RWPE1 (cell line): ENCODE measurements at regions not wholly inside any gene's neighbourhood (a gene's known extent, or its start where the extent isn't known, plus 50 kb on each side); places are given as distances from the start of the nearest gene placed in this dataset.

ENCODE experiments used
- CTCF ChIA-PET: fragments of 350-600 bp; sonication (Branson Sonifier 250); formaldehyde crosslinking; extraction: SDS; loops from one replicate; lab custom pipeline; 2021; lab: Yijun Ruan, JAX
- POLR2A ChIA-PET: fragments of 400-600 bp; formaldehyde crosslinking; extraction: SDS; loops from one replicate; lab custom pipeline; 2020; ENCODE audit warnings: antibody characterized with exemption; ENCODE audit not compliant: low non-redundant PET; lab: Yijun Ruan, JAX
- DNase-seq: peaks from one replicate; pipeline ENCODE4 v3.0.0; 2012; ENCODE audit warnings: low spot score
- H3K27ac ChIP-seq: fragments of 450-650 bp; 2 replicates; pipeline ENCODE4 v1.5.1; 2017
- TF ChIP-seq, protein P1 (sequence below): fragments of 450-650 bp; conservative IDR thresholded peaks from 2 replicates; pipeline ENCODE4 v1.5.1; 2017; ENCODE audit warnings: low read depth, mild to moderate bottlenecking

DNA sequence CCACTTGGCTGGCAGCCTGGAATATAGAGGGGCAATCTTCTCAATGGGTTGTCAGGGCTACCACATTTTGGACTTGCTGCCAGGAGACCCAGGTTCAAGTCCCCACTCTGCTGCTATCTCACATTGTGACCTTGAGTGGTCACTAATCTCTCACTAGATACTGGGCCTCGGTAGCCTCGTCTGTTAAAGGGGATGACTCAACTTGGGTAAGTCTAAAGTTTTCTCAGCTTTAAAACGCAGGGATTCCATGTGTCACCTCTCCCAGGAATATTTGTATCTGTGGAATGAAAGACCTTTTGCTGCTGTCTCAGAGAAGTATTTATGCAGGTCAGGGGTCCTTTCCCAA is 86.3 kb downstream of the SEMA4F start:
- ChIA-PET CTCF (interaction anchor here (0.5 to 1.1 kb wide), 3 partner anchors 9 to 15 kb away, joined by 4 to 5 read pairs (median 4); no protein-coding TSS in a partner anchor), POLR2A (no interaction called here)
- H3K27ac ChIP-seq = peak overlapping the region; percentile 99
- no peak for DNase-seq
- TF ChIP-seq, protein P1, sequence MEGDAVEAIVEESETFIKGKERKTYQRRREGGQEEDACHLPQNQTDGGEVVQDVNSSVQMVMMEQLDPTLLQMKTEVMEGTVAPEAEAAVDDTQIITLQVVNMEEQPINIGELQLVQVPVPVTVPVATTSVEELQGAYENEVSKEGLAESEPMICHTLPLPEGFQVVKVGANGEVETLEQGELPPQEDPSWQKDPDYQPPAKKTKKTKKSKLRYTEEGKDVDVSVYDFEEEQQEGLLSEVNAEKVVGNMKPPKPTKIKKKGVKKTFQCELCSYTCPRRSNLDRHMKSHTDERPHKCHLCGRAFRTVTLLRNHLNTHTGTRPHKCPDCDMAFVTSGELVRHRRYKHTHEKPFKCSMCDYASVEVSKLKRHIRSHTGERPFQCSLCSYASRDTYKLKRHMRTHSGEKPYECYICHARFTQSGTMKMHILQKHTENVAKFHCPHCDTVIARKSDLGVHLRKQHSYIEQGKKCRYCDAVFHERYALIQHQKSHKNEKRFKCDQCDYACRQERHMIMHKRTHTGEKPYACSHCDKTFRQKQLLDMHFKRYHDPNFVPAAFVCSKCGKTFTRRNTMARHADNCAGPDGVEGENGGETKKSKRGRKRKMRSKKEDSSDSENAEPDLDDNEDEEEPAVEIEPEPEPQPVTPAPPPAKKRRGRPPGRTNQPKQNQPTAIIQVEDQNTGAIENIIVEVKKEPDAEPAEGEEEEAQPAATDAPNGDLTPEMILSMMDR = no peak

DNA sequence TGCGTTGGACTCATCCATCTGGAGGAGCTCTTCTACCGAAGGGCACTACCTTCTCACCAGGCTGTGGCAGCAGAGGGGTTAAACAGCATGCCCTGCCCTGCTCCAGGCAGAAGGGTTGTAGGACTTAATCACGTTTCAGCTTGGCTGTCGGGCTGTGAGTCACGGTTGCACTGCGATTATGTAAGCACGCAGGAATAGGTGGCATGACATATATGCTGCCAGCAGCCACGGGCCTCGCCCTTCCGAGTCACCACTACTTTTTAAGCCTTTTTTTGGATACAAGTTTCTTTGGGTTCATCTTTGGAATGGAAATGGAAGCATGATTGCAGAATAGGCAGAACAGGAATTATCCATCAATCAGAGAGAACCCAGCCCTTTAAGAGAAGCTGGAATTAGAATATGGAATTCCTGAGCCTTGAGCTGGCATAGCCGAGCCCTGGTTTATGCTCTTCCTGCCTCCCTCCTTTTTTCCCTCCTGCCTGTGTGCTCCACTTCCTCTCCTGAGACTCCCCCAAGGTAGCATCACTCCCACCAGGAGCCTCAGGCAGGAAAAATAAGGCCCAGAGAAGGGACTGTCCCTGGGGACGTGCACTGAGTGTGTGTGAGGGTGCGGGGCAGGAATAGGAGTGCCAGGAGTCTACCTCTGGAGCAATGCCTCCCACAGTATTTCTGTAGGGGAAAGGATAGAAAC is 86.8 kb downstream of the SEMA4F start:
- TF ChIP-seq, protein P1 = no peak
- peak; percentile 95 for DNase-seq
- peak overlapping the region; percentile 99 for H3K27ac ChIP-seq
- ChIA-PET CTCF (interaction anchor here (0.5 to 1.1 kb wide), 4 partner anchors 8 to 14 kb away, joined by 3 to 5 read pairs (median 4); no protein-coding TSS in a partner anchor), POLR2A (no interaction called here)

DNA sequence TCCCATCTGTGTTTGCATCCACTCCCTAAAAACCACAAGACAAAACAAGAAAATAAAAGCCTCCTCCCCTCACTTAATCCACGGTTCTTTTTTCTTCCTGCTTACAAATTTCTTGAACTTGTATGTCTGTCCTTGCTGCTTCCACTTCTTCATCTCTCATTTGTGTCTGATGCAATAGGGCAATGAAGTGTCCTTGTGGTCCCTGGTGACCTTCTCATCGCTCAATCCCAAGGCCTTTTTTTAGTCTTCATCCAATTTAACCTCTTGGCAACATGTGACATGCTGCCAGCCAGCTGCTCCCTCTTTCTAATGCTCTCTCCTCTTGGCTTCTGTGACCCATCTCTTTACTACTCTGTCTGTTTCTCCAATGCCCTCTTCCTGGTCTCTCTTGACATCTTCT is 87.6 kb downstream of the SEMA4F start:
- ChIA-PET CTCF (no interaction called here), POLR2A (no interaction called here)
- no peak for DNase-seq
- TF ChIP-seq, protein P1 = no peak
- H3K27ac ChIP-seq = peak overlapping the region; percentile 99

DNA sequence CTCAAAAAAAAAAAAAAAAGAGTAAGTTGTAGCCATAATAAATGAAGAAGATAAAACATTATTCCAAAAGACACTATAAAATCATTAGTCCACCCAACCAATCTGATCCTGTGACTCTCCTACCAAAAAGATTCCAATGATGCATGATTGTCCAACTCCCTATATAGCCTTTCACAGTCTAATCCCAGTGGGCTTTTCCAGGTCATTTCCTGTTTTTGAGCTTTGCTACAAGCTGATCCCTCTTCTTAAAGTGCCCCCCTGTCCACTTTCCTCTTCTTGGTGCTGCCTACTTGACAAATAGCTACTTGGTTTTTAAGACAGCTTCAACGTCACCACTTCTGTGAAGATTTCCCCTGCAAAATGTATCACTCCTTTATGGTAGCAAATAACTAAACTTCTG is 88.4 kb downstream of the SEMA4F start:
- TF ChIP-seq, protein P1 = no peak
- DNase-seq = no peak
- peak overlapping the region; percentile 99 for H3K27ac ChIP-seq
- CTCF ChIA-PET = no interaction called here
- POLR2A ChIA-PET = no interaction called here

DNA sequence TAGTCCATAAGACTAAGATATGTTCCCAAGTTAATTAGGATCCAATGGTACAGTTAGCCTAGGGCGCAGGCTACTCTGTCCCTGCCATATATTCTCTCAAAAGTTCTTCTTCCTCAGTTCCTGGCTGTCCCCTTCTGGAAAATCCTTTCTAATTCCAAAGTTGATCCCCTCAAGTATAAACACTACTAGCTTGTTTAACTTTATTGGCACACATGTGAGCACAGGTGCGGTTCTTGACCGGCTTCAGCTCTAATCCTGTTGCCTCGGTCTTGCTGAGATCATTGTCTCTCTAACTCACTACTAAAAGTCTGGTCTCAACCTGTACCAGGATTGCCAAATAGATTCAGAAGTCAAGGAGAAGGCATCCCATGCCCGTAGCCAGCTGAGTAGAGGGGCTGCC is 89.0 kb downstream of the SEMA4F start:
- POLR2A ChIA-PET = no interaction called here
- TF ChIP-seq, protein P1 = no peak
- CTCF ChIA-PET = no interaction called here
- DNase-seq = no peak
- H3K27ac ChIP-seq = peak overlapping the region; percentile 39

DNA sequence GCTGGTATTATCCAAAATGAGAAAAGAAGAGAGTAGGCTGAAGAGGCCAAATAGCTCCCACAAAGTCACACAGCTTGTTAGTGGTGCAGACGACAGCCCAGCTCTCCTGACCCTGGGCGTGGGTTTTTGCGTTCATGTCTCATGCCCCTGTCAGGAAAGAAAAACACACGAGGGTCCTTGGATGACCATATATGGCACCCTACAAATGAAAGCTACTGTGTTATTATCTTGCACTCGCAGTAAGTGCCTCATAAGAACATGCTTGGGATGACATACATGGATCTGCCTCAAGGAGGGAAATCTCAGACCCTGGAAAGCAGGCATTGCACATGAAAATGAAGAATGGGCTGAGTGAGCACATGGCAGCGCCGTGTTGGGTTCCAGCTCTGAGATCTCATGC is 89.7 kb downstream of the SEMA4F start:
- no peak for DNase-seq
- TF ChIP-seq, protein P1 = no peak
- ChIA-PET CTCF (no interaction called here), POLR2A (no interaction called here)
- H3K27ac ChIP-seq = no peak overlapping the region
